ENCODE measurements at regions not wholly inside any gene's neighbourhood (a gene's known extent, or its start where the extent isn't known, plus 50 kb on each side); places are given as distances from the start of the nearest gene placed in this dataset.

DNA sequence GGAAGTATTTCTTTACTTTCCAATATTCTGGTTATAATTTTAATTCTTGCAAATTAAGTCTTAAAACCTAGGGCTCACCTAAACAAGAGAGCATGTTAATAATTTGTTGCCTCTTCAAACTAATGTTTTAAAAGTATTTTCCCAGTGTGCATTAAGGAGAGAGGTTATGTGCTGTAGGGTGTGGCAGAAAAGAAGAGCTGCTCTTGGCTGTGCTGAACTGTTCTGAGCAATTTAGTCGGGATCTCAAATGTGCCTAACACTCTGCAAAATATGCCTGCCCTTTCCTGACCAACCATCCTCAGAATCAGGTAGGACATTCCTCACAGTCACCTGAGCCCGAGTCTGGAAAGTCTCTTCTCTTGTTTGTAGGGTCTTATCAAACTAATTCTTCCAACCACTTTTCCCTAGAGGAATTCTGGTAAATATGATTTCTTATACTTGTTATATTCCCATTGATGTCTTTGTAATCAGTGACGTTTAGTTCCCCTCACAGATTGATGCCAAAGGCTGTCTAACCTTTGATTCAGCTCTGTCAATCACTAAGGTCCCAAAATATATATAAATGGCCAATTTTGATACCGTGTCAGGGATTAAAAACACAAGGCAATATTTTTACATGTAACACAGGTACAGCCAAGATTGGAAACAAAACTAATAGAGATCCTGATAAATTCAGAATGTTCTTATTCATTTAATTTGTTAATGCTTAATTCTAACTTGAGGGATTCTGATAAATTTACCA, 298.4 kb downstream of the ADGB start:
- TF ChIP-seq, protein P1, sequence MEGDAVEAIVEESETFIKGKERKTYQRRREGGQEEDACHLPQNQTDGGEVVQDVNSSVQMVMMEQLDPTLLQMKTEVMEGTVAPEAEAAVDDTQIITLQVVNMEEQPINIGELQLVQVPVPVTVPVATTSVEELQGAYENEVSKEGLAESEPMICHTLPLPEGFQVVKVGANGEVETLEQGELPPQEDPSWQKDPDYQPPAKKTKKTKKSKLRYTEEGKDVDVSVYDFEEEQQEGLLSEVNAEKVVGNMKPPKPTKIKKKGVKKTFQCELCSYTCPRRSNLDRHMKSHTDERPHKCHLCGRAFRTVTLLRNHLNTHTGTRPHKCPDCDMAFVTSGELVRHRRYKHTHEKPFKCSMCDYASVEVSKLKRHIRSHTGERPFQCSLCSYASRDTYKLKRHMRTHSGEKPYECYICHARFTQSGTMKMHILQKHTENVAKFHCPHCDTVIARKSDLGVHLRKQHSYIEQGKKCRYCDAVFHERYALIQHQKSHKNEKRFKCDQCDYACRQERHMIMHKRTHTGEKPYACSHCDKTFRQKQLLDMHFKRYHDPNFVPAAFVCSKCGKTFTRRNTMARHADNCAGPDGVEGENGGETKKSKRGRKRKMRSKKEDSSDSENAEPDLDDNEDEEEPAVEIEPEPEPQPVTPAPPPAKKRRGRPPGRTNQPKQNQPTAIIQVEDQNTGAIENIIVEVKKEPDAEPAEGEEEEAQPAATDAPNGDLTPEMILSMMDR (IDR thresholded peaks at IDR 0.05) = no peak
- no peak for TF ChIP-seq EZH2 (IDR thresholded peaks at IDR 0.05; ENCODE audit: borderline replicate concordance, insufficient read depth, low read depth, low read length, poor library complexity, severe bottlenecking)

Measured in B cell (primary cell).